ENCODE measurements at regions not wholly inside any gene's neighbourhood (a gene's known extent, or its start where the extent isn't known, plus 50 kb on each side); places are given as distances from the start of the nearest gene placed in this dataset.

DNA sequence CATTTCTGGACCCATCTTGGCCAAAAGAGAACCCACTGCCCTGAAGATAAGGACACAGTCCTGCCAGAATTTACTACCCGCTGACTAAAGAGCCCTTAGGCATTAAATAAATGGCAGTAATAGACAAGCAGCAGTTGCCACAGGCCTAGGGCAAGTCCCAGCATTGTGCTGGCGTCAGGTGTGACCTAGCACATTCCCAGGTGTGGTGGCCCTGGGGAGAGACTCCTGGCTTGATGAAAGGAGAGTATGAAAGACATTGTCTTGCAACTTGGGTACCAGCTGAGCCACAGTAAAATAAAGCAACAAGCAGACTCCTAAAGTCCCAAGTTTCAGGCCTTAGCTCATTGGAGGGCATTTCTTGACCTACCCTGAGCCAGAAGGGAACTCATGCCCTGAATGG is 715.7 kb upstream of the SORCS1 start:
- H3K4me3 ChIP-seq (ENCODE audit: low read length): no peak overlapping the region
- TF ChIP-seq RAD21 (conservative IDR thresholded peaks at IDR 0.05) (no peak), EP300 (conservative IDR thresholded peaks at IDR 0.05; ENCODE audit: poor library complexity, severe bottlenecking) (no peak), EZH2 (IDR thresholded peaks at IDR 0.05; ENCODE audit: borderline replicate concordance, insufficient read depth, low read length, poor library complexity, severe bottlenecking) (no peak), MXI1 (conservative IDR thresholded peaks at IDR 0.05; ENCODE audit: poor library complexity, severe bottlenecking) (no peak), SMC3 (conservative IDR thresholded peaks at IDR 0.05; ENCODE audit: poor library complexity) (no peak), POLR2AphosphoS5 (IDR thresholded peaks at IDR 0.05) (no peak), TAF1 (IDR thresholded peaks at IDR 0.05; ENCODE audit: low read depth) (no peak)
- TF ChIP-seq, protein P1, sequence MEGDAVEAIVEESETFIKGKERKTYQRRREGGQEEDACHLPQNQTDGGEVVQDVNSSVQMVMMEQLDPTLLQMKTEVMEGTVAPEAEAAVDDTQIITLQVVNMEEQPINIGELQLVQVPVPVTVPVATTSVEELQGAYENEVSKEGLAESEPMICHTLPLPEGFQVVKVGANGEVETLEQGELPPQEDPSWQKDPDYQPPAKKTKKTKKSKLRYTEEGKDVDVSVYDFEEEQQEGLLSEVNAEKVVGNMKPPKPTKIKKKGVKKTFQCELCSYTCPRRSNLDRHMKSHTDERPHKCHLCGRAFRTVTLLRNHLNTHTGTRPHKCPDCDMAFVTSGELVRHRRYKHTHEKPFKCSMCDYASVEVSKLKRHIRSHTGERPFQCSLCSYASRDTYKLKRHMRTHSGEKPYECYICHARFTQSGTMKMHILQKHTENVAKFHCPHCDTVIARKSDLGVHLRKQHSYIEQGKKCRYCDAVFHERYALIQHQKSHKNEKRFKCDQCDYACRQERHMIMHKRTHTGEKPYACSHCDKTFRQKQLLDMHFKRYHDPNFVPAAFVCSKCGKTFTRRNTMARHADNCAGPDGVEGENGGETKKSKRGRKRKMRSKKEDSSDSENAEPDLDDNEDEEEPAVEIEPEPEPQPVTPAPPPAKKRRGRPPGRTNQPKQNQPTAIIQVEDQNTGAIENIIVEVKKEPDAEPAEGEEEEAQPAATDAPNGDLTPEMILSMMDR (IDR thresholded peaks at IDR 0.05; ENCODE audit: poor library complexity, severe bottlenecking): no peak
- TF ChIP-seq, protein P2, sequence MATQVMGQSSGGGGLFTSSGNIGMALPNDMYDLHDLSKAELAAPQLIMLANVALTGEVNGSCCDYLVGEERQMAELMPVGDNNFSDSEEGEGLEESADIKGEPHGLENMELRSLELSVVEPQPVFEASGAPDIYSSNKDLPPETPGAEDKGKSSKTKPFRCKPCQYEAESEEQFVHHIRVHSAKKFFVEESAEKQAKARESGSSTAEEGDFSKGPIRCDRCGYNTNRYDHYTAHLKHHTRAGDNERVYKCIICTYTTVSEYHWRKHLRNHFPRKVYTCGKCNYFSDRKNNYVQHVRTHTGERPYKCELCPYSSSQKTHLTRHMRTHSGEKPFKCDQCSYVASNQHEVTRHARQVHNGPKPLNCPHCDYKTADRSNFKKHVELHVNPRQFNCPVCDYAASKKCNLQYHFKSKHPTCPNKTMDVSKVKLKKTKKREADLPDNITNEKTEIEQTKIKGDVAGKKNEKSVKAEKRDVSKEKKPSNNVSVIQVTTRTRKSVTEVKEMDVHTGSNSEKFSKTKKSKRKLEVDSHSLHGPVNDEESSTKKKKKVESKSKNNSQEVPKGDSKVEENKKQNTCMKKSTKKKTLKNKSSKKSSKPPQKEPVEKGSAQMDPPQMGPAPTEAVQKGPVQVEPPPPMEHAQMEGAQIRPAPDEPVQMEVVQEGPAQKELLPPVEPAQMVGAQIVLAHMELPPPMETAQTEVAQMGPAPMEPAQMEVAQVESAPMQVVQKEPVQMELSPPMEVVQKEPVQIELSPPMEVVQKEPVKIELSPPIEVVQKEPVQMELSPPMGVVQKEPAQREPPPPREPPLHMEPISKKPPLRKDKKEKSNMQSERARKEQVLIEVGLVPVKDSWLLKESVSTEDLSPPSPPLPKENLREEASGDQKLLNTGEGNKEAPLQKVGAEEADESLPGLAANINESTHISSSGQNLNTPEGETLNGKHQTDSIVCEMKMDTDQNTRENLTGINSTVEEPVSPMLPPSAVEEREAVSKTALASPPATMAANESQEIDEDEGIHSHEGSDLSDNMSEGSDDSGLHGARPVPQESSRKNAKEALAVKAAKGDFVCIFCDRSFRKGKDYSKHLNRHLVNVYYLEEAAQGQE (IDR thresholded peaks at IDR 0.05; ENCODE audit: borderline replicate concordance): no peak
- H2AFZ ChIP-seq (ENCODE audit: low read depth, low read length): no peak overlapping the region
- no peak overlapping the region for H3K9ac ChIP-seq (ENCODE audit: low read length)
- H3K27ac ChIP-seq (ENCODE audit: low read length): no peak overlapping the region
- no peaks in the 10 kb centered on the region for H3K79me2 ChIP-seq (replicated peaks; ENCODE audit: insufficient read depth, low read length)
- H3K27me3 ChIP-seq (ENCODE audit: insufficient read depth, low read depth, low read length): no peaks in the 10 kb centered on the region
- H4K20me1 ChIP-seq (ENCODE audit: insufficient read depth): no peaks in the 10 kb centered on the region
- no peaks in the 10 kb centered on the region for H3F3A ChIP-seq (ENCODE audit: insufficient read depth, low read length, poor library complexity, severe bottlenecking)
- no peaks in the 10 kb centered on the region for H3K36me3 ChIP-seq (ENCODE audit: insufficient read depth, low read length)
- no peaks in the 10 kb centered on the region for H3K9me2 ChIP-seq (ENCODE audit: insufficient read depth, low read length)
- H3K9me3 ChIP-seq (ENCODE audit: low read length): no peaks in the 10 kb centered on the region
- H3K4me2 ChIP-seq (ENCODE audit: low read length): no peak overlapping the region

DNA sequence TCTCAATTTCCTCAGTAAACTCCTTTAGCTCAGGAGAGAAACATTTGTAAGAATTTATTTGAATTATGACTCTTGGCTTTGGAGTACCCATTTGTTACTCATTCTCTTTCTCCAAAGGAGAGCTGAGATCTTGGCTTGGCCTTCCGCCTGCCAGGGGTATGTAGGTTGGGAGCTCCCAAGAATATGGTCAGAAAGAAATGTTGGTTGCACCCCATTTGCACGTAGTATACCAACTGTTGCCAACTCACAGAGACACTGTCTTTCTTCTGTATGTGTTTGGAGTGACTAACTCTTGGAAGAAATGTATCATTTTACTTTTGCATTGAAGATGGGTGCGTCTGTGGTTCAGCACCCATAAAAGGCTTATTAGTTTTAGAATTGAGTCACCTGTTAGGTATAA is 708.5 kb upstream of the SORCS1 start:
- no peak overlapping the region for H3K4me3 ChIP-seq (ENCODE audit: low read length)
- no peak overlapping the region for H3K27ac ChIP-seq (ENCODE audit: low read length)
- TF ChIP-seq, protein P2 (IDR thresholded peaks at IDR 0.05; ENCODE audit: borderline replicate concordance): no peak
- TF ChIP-seq EP300 (conservative IDR thresholded peaks at IDR 0.05; ENCODE audit: poor library complexity, severe bottlenecking) (no peak), SMC3 (conservative IDR thresholded peaks at IDR 0.05; ENCODE audit: poor library complexity) (no peak)
- H3K27me3 ChIP-seq (ENCODE audit: insufficient read depth, low read depth, low read length): no peaks in the 10 kb centered on the region
- no peak overlapping the region for H3K4me2 ChIP-seq (ENCODE audit: low read length)
- no peaks in the 10 kb centered on the region for H3F3A ChIP-seq (ENCODE audit: insufficient read depth, low read length, poor library complexity, severe bottlenecking)
- H3K9me2 ChIP-seq (ENCODE audit: insufficient read depth, low read length): no peaks in the 10 kb centered on the region
- no peaks in the 10 kb centered on the region for H4K20me1 ChIP-seq (ENCODE audit: insufficient read depth)
- no peaks in the 10 kb centered on the region for H3K9me3 ChIP-seq (ENCODE audit: low read length)
- H3K79me2 ChIP-seq (replicated peaks; ENCODE audit: insufficient read depth, low read length): no peaks in the 10 kb centered on the region
- H2AFZ ChIP-seq (ENCODE audit: low read depth, low read length): no peak overlapping the region
- H3K36me3 ChIP-seq (ENCODE audit: insufficient read depth, low read length): no peaks in the 10 kb centered on the region
- H3K9ac ChIP-seq (ENCODE audit: low read length): no peak overlapping the region
